Mesenchymal stem cell (in vitro differentiated cells and primary cell): ENCODE measurements at regions not wholly inside any gene's neighbourhood (a gene's known extent, or its start where the extent isn't known, plus 50 kb on each side); places are given as distances from the start of the nearest gene placed in this dataset. TPM values are rescaled to one million over a fixed set of nuclear protein-coding genes. Genes with fewer than 3 reads are reported as not detected.
"Not testable (repeated sequence)": the region's sequence is repeated elsewhere in the genome, so short reads cannot be mapped to it uniquely, and the experiment has no call there.

ENCODE experiments used
- DNase-seq: peaks from one replicate; pipeline ENCODE4 v3.0.0-alpha.2; 2013
- H2AFZ ChIP-seq: one replicate; pipeline ENCODE4 v1.6.1; 2013; ENCODE audit warnings: low read depth, mild to moderate bottlenecking, control low read depth, inconsistent platforms, low read length, moderate library complexity
- H2AK5ac ChIP-seq: 2 replicates; pipeline ENCODE4 v1.6.1; 2013; ENCODE audit warnings: low read length, moderate library complexity, mild to moderate bottlenecking, inconsistent platforms; ENCODE audit not compliant: severe bottlenecking
- H2BK120ac ChIP-seq: one replicate; pipeline ENCODE4 v1.6.1; 2013; ENCODE audit warnings: low read depth, mild to moderate bottlenecking, inconsistent platforms, low read length, moderate library complexity
- H2BK12ac ChIP-seq, 2 experiments: one replicate each; pipeline ENCODE4 v1.6.1; 2013; ENCODE audit warnings: inconsistent platforms in 2 of 2, low read length in 2 of 2, mild to moderate bottlenecking in 2 of 2, moderate library complexity in 2 of 2, control low read depth in 1 of 2
- H2BK15ac ChIP-seq: one replicate; pipeline ENCODE4 v1.6.1; 2013; ENCODE audit warnings: mild to moderate bottlenecking, low read depth, inconsistent platforms; ENCODE audit not compliant: poor library complexity, severe bottlenecking
- H2BK5ac ChIP-seq: 2 replicates; pipeline ENCODE4 v1.6.1; 2013; ENCODE audit warnings: low read depth, mild to moderate bottlenecking, low read length, control low read depth, inconsistent platforms; ENCODE audit not compliant: poor library complexity, severe bottlenecking
- H3K14ac ChIP-seq, 2 experiments: one replicate each; pipeline ENCODE4 v1.6.1; 2013; ENCODE audit warnings: inconsistent platforms in 2 of 2, low read length in 2 of 2, control low read depth in 1 of 2, mild to moderate bottlenecking in 1 of 2, moderate library complexity in 1 of 2
- H3K18ac ChIP-seq, 2 experiments: one replicate each; pipeline ENCODE4 v1.6.1; 2013; ENCODE audit warnings: inconsistent platforms in 2 of 2, low read length in 2 of 2, control low read depth in 1 of 2, low read depth in 1 of 2, mild to moderate bottlenecking in 1 of 2
- H3K23ac ChIP-seq, 2 experiments: one replicate each; pipeline ENCODE4 v1.6.1; 2013; ENCODE audit warnings: inconsistent platforms in 2 of 2, low read length in 2 of 2, mild to moderate bottlenecking in 2 of 2, moderate library complexity in 2 of 2, control low read depth in 1 of 2
- H3K27ac ChIP-seq: 2 replicates; pipeline ENCODE4 v1.5.1; 2013; ENCODE audit warnings: mild to moderate bottlenecking, moderate library complexity, low read length, control low read depth, inconsistent platforms; ENCODE audit not compliant: poor library complexity, severe bottlenecking
- H3K27me3 ChIP-seq, 2 experiments: 2 replicates each; pipeline versions ENCODE4 v1.6.1 to v1.7.0; 2013; ENCODE audit warnings: low read length in 2 of 2, mild to moderate bottlenecking in 2 of 2, moderate library complexity in 2 of 2, control low read depth in 1 of 2, inconsistent platforms in 1 of 2; ENCODE audit not compliant: control insufficient read depth in 1 of 2, insufficient read depth in 1 of 2
- H3K36me3 ChIP-seq, 2 experiments: 2 replicates each; pipeline versions ENCODE4 v1.6.1 to v1.7.0; 2013; ENCODE audit warnings: low read length in 2 of 2, control low read depth in 1 of 2, inconsistent platforms in 1 of 2, low read depth in 1 of 2, mild to moderate bottlenecking in 1 of 2; ENCODE audit not compliant: insufficient read depth in 2 of 2, control insufficient read depth in 1 of 2
- H3K4ac ChIP-seq, 2 experiments: one replicate each; pipeline ENCODE4 v1.6.1; 2013; ENCODE audit warnings: inconsistent platforms in 2 of 2, low read length in 2 of 2, mild to moderate bottlenecking in 2 of 2, moderate library complexity in 2 of 2, control low read depth in 1 of 2, low read depth in 1 of 2
- H3K4me1 ChIP-seq: 2 replicates; pipeline ENCODE4 v1.6.1; 2013; ENCODE audit warnings: low read depth, low read length, control low read depth; ENCODE audit not compliant: control insufficient read depth, insufficient read depth
- H3K4me2 ChIP-seq: 2 replicates; pipeline ENCODE4 v1.6.1; 2013; ENCODE audit warnings: low read length, mild to moderate bottlenecking, inconsistent platforms; ENCODE audit not compliant: poor library complexity, severe bottlenecking
- H3K4me3 ChIP-seq, 2 experiments: 2 replicates each; pipeline versions ENCODE4 v1.5.1 to v1.7.0; 2013; ENCODE audit warnings: low read length in 2 of 2, mild to moderate bottlenecking in 2 of 2, control low read depth in 1 of 2, low read depth in 1 of 2; ENCODE audit not compliant: insufficient read depth in 1 of 2
- H3K79me1 ChIP-seq: replicated peaks from 2 replicates; pipeline ENCODE4 v1.6.1; 2013; ENCODE audit warnings: mild to moderate bottlenecking, control low read depth, low read length, inconsistent platforms; ENCODE audit not compliant: poor library complexity, severe bottlenecking
- H3K9ac ChIP-seq: 2 replicates; pipeline ENCODE4 v1.7.0; 2013; ENCODE audit warnings: mild to moderate bottlenecking, low read length, moderate library complexity
- H3K9me3 ChIP-seq: 2 replicates; pipeline ENCODE4 v1.7.0; 2013; ENCODE audit warnings: mild to moderate bottlenecking, low read length; ENCODE audit not compliant: control insufficient read depth
- H4K8ac ChIP-seq: one replicate; pipeline ENCODE4 v1.6.1; 2013; ENCODE audit warnings: inconsistent platforms, mild to moderate bottlenecking, low read length, moderate library complexity
- H4K91ac ChIP-seq: one replicate; pipeline ENCODE4 v1.6.1; 2013; ENCODE audit warnings: mild to moderate bottlenecking, low read length, inconsistent platforms
- WGBS: methylation state at CpG from one replicate; pipeline ENCODE4 v1.1.7; 2013; ENCODE audit warnings: mixed read lengths; 5-methylcytosine and 5-hydroxymethylcytosine counted together
- small RNA-seq: library from polyadenylated mRNA; stranded (forward); fragments of <200 nt; extraction: miRNeasy Mini kit (QIAGEN cat#:217004); gene quantifications from one replicate; pipeline ENCODE3, GENCODE V24; 2013; ENCODE audit warnings: low read depth

- Histone ChIP-seq H3K36me3 (no peaks in the 10 kb centered on the region), H2AK5ac (no peak overlapping the region), H2BK15ac (no peak overlapping the region), H4K8ac (no peak overlapping the region), H4K91ac (no peak overlapping the region), H3K9me3 (no peaks in the 10 kb centered on the region), H3K4me1 (no peaks in the 10 kb centered on the region), H3K9ac (no peak overlapping the region), H3K18ac (no peak overlapping the region), H3K27ac (no peak overlapping the region), H2BK5ac (no peak overlapping the region), H3K23ac (no peak overlapping the region), H3K4me3 (no peak overlapping the region), H2BK120ac (no peak overlapping the region), H2BK12ac (no peak overlapping the region), H3K79me1 (no peaks in the 10 kb centered on the region), H3K4ac (no peak overlapping the region), H3K14ac (no peak overlapping the region), H3K27me3 (no peaks in the 10 kb centered on the region), H2AFZ (no peak overlapping the region), H3K4me2 (no peak overlapping the region)
- no peak for DNase-seq
- WGBS = 95% methylated on average over 28 of the region's 28 CpGs
Observed at GRCh38 chr4:131764730-131765129, 1384.4 kb upstream of the PCDH10 start.

- H3K14ac ChIP-seq, H2BK120ac ChIP-seq, H3K79me1 ChIP-seq, H3K4me1 ChIP-seq, H3K4me3 ChIP-seq, H3K9me3 ChIP-seq, H3K27me3 ChIP-seq, H2AK5ac ChIP-seq, H4K8ac ChIP-seq, H2BK12ac ChIP-seq, H3K4me2 ChIP-seq, H3K4ac ChIP-seq, H2AFZ ChIP-seq, H2BK5ac ChIP-seq, H3K18ac ChIP-seq, H3K23ac ChIP-seq, H4K91ac ChIP-seq, H3K36me3 ChIP-seq, H2BK15ac ChIP-seq: not testable (repeated sequence)
- Histone ChIP-seq H3K27ac (peak overlapping the region; percentile 69), H3K9ac (peak overlapping the region; percentile 68)
- 0% methylated on average over 1 of the region's 3 CpGs for WGBS
- DNase-seq = peak; percentile 53
Observed at GRCh38 chr4:131774382-131774781, 1374.7 kb upstream of the PCDH10 start.

DNA sequence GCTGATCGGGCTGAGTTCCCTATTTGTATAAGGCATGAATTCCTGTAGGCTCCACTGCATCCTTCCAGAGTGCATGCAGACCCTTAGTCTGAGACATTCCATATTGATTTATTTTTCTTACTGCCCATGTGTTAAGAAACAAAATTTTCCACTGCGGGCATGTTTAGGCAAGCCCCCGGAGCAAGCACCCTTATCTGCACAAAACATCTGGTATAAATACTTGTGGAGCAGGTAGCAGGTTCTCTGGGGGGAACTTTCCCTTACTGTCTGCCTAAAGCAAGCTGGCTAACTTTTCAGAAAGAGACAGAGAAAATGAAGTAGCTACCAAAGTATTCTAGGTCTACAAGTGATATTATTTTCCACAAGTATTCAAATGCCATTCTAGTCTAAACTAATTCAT, 1338.5 kb upstream of the PCDH10 start:
- H3K4me1 ChIP-seq, H2BK15ac ChIP-seq, H2AK5ac ChIP-seq, H2AFZ ChIP-seq, DNase-seq, H2BK5ac ChIP-seq, H3K9ac ChIP-seq, H3K79me1 ChIP-seq, H3K27me3 ChIP-seq, H3K23ac ChIP-seq, H3K36me3 ChIP-seq, H4K91ac ChIP-seq, H4K8ac ChIP-seq, H2BK12ac ChIP-seq, H3K27ac ChIP-seq, H2BK120ac ChIP-seq, H3K4me3 ChIP-seq, H3K9me3 ChIP-seq, H3K14ac ChIP-seq, H3K4ac ChIP-seq, H3K4me2 ChIP-seq, H3K18ac ChIP-seq: not testable (repeated sequence)
- 100% methylated on average over 1 of the region's 3 CpGs for WGBS

Small RNA genes in the stretch of these regions (small RNA-seq; reads per million reads assigned to genes)
- not detected for gene AC105424.1
- not detected for gene RF00156
- not detected for gene RN7SL205P
- not detected for gene RNU6-224P
